GM20000 (cell line): ENCODE measurements at regions not wholly inside any gene's neighbourhood (a gene's known extent, or its start where the extent isn't known, plus 50 kb on each side); places are given as distances from the start of the nearest gene placed in this dataset.

Source experiments
- DNase-seq: peaks from one replicate; pipeline ENCODE4 v3.0.0; 2012; ENCODE audit warnings: low spot score
- TF ChIP-seq, protein P1 (sequence below): IDR thresholded peaks from 2 replicates; pipeline ENCODE4 v1.5.1; 2012; ENCODE audit warnings: mild to moderate bottlenecking, control low read depth; ENCODE audit errors: extremely low read depth, missing control alignments

DNA sequence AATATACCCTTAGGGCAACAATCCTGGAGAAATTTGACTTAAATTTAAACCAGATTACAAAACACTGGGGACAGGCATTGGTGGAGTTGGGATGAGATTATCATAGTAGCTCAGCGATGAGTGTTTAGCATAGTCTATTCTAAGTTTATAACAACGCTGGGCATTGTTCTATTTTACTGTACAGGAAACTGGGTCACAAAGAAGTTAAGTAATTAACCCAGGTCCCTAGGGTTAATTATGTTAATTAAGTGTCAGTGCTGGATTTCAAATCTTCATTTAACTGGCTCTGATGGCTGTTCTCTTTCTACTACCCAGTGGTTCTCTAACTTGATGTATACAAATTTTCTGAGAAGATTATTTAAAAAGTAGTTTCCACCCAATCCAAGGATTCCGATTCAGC is 388.9 kb downstream of the KCNRG start:
- no peak for DNase-seq
- TF ChIP-seq, protein P1, sequence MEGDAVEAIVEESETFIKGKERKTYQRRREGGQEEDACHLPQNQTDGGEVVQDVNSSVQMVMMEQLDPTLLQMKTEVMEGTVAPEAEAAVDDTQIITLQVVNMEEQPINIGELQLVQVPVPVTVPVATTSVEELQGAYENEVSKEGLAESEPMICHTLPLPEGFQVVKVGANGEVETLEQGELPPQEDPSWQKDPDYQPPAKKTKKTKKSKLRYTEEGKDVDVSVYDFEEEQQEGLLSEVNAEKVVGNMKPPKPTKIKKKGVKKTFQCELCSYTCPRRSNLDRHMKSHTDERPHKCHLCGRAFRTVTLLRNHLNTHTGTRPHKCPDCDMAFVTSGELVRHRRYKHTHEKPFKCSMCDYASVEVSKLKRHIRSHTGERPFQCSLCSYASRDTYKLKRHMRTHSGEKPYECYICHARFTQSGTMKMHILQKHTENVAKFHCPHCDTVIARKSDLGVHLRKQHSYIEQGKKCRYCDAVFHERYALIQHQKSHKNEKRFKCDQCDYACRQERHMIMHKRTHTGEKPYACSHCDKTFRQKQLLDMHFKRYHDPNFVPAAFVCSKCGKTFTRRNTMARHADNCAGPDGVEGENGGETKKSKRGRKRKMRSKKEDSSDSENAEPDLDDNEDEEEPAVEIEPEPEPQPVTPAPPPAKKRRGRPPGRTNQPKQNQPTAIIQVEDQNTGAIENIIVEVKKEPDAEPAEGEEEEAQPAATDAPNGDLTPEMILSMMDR = no peak

DNA sequence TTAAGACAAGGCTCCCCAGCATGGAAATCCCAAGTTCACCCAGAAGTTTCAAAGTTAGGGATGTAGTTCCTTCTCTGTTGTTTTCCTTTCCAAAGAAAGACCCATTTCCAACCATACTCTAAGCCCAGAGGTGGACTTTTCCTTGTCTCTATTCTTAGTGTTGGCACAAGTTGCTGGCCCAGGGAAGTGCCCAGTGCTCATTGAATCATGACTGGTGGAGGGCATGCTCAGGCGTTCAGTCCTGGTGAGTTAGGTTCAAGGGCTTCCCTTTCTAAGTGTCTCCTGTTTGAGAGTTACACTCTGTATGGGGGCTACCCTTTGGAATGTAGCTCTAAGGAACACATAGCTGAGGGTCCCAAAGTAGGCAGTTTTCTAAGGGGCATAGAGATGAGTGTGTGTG is 389.5 kb downstream of the KCNRG start:
- DNase-seq = no peak
- TF ChIP-seq, protein P1 = no peak

DNA sequence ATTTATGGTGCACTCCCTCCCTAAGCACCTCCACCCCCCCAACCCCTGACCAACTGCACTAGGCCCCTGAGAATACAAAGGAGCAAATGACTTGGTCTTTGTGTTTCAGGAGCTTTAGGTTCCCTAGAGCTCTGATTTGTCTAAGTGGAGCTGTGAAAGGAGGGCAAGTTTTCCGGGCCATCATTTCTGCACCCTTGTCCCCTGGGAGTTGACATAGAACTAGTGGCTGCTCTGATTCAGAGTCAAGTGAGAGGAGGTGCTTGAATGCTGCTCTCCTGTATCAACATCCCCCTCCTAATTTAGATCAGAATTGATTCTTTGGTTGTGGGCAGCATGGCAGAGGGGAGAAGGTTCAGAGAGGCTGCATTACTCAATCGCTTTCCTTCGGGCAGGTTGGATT is 391.6 kb downstream of the KCNRG start:
- no peak for DNase-seq
- TF ChIP-seq, protein P1 = no peak

DNA sequence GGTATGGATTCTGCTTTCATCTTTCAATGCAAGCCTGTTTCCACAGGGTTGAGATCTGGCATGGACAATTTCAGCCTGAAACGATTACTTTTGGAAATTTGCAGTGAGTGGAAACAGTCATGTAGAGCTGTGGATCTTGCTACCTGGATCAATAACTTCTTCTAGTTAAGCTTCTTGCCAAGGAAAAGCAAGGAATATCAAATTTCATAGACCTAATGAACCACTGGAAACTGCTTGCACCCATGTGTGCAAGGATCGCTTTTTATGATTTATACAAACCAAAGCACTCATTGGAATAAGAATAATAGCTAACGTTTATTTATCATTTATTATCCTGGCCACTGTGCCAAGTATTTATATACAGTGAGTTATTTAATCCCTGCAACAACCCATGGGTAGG is 392.8 kb downstream of the KCNRG start:
- TF ChIP-seq, protein P1 = no peak
- DNase-seq = no peak

DNA sequence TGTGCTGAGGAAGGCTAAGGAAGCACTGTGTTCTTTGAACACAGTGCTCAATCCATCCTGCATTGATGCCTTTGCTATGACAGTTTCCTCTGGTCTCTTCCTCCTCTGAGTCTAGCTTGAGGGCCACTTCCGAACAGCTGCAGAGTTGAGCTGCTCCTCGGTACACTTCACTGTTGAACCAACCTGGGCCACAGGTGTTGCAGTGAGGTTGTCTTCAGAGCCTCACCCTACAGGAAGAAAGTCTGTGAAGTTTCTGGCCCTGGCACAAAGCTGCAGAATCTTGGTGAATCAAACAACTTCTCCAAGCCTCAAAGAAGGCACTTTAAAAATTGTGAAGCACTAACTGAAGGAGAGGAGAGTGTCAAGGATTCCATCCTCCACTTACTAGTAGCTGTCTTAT is 394.0 kb downstream of the KCNRG start:
- TF ChIP-seq, protein P1 = no peak
- DNase-seq = no peak

DNA sequence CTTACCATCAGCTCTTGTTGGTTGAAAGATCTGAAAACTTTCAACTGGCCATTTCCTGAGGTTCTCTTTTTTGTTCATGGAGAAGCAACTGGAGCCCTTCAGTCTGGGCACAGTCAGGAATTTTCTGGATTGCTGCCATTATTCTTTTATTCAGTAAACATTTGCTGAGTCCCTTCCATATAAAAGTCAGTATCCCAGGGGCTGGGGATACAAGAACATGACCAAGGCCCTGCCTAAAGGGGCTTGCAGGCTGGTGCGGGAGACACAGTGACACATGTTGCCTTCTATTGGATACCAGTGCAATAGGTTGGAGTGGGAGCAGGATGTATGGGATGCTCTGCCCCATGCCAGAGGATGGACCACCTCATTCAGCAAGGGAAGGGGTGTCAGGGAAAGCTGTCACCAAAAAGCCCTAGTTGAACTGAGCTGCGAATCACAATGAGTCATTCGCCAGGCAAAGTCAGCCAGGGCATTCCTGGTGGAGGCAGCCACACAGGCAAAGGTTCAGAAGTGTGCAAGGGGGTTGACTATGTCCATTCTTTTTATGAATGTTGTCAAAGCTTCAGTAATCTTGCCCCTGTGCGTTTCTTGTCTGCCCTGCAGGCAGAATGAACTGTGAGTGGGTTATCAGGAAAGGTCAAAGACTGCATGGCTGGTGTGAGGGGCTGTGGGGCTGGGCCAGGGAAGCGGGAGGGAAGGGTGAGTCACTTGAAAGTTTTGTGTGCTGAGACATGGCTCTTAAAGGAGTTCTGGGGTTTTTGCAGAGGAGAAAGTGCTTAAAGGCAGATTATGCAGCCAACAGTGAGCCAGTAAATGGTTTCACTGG is 395.9 kb downstream of the KCNRG start:
- TF ChIP-seq, protein P1 = no peak
- no peak for DNase-seq

DNA sequence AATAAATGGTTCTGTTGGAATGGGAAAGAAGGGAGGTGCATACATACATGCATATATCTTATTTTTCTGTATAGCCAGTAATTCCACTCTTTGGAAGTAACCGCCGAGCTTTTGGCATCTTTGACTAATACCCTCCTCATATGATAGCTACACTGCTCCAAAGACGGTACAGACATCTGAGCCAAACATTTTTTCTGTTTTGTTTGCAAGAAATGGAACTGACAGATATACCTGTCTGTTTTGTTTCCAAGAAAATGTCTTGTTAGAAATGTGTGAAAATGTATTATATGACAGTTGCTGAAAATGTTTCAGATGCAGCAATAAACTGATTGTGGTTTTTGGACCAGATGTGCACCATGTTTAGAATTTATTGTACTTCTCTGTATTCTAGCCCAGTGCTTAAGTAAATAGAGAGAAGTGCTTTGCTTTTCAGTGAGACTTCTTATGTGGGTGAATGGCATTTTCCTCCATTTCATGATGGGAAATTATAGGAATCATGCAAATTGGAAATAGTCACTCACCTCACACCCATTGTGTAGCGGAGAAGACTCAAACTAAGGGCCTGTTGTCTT is 396.9 kb downstream of the KCNRG start:
- TF ChIP-seq, protein P1 = no peak
- DNase-seq = no peak
